Keratinocyte (primary cell): ENCODE measurements at regions not wholly inside any gene's neighbourhood (a gene's known extent, or its start where the extent isn't known, plus 50 kb on each side); places are given as distances from the start of the nearest gene placed in this dataset.

Experiments
- CTCF ChIP-seq, 3 experiments: IDR thresholded peaks in 1 of 3; conservative IDR thresholded peaks in 1 of 3; optimal IDR thresholded peaks in 1 of 3; 2 replicates in 2 of 3; 3 replicates in 1 of 3; pipeline versions ENCODE3 to v1.5.1; 2011; ENCODE audit warnings: low read length in 3 of 3, mild to moderate bottlenecking in 3 of 3, moderate library complexity in 2 of 3, control low read depth in 1 of 3, inconsistent platforms in 1 of 3; ENCODE audit not compliant: insufficient read depth in 2 of 3; ENCODE audit errors: extremely low read depth in 1 of 3
- EZH2 ChIP-seq: IDR thresholded peaks from one replicate; pipeline ENCODE4 v1.6.1; 2012; ENCODE audit warnings: inconsistent platforms, mild to moderate bottlenecking, low read length, moderate library complexity

- TF ChIP-seq CTCF (optimal IDR thresholded peaks at IDR 0.05 in 1 of 3, IDR thresholded peaks at IDR 0.05 in 1 of 3, conservative IDR thresholded peaks at IDR 0.05 in 1 of 3; ENCODE audit: extremely low read depth in 1 of 3, insufficient read depth in 2 of 3, low read length in 3 of 3) (no peak), EZH2 (no peak)
Measured at GRCh38 chr14:31965071-31965734, 111.9 kb upstream of the ARHGAP5 start.
